ENCODE measurements at regions not wholly inside any gene's neighbourhood (a gene's known extent, or its start where the extent isn't known, plus 50 kb on each side); places are given as distances from the start of the nearest gene placed in this dataset.

DNA sequence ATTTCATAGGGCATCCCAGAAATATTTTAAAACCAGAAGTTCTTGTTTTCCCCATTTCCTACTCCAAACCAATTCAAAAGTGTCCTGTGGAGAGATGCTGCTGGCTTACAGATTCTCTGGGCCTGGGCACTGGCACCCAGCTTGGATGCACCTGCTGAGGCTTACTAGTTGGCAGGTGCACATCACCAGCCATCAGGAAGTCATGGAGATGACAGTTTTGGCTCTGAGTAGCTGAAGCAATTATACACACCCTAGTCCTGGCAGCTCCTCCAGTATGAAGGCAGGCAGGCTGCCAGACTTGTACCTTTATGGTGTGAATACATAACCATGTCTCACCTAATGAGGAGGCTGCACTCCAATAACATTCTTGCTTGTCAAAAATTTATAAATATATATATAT, 276.6 kb upstream of the GHITM start:
- no peak for TF ChIP-seq EZH2phosphoT487 (IDR thresholded peaks at IDR 0.05; ENCODE audit: low read depth)
- TF ChIP-seq, protein P1, sequence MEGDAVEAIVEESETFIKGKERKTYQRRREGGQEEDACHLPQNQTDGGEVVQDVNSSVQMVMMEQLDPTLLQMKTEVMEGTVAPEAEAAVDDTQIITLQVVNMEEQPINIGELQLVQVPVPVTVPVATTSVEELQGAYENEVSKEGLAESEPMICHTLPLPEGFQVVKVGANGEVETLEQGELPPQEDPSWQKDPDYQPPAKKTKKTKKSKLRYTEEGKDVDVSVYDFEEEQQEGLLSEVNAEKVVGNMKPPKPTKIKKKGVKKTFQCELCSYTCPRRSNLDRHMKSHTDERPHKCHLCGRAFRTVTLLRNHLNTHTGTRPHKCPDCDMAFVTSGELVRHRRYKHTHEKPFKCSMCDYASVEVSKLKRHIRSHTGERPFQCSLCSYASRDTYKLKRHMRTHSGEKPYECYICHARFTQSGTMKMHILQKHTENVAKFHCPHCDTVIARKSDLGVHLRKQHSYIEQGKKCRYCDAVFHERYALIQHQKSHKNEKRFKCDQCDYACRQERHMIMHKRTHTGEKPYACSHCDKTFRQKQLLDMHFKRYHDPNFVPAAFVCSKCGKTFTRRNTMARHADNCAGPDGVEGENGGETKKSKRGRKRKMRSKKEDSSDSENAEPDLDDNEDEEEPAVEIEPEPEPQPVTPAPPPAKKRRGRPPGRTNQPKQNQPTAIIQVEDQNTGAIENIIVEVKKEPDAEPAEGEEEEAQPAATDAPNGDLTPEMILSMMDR (IDR thresholded peaks at IDR 0.05; ENCODE audit: low read depth, low read length) = no peak
- H3K36me3 ChIP-seq (replicated peaks; ENCODE audit: low read depth, low read length) = no peaks in the 10 kb centered on the region
- no peaks in the 10 kb centered on the region for H3K79me2 ChIP-seq (ENCODE audit: low read length)
- H3K27me3 ChIP-seq (ENCODE audit: low read depth, low read length) = no peaks in the 10 kb centered on the region
- no peak overlapping the region for H3K9ac ChIP-seq (ENCODE audit: low read length)
- no peaks in the 10 kb centered on the region for H3K4me1 ChIP-seq (ENCODE audit: low read length)
- H3K4me3 ChIP-seq (ENCODE audit: low read length) = no peak overlapping the region
- H4K20me1 ChIP-seq (ENCODE audit: insufficient read depth, low read length) = no peaks in the 10 kb centered on the region
- no peak overlapping the region for H2AFZ ChIP-seq (ENCODE audit: low read depth, low read length)
- H3K9me3 ChIP-seq (ENCODE audit: insufficient read depth, low read length) = no peaks in the 10 kb centered on the region
- no peak overlapping the region for H3K27ac ChIP-seq (ENCODE audit: low read length)
- no peak overlapping the region for H3K4me2 ChIP-seq (ENCODE audit: low read length)

DNA sequence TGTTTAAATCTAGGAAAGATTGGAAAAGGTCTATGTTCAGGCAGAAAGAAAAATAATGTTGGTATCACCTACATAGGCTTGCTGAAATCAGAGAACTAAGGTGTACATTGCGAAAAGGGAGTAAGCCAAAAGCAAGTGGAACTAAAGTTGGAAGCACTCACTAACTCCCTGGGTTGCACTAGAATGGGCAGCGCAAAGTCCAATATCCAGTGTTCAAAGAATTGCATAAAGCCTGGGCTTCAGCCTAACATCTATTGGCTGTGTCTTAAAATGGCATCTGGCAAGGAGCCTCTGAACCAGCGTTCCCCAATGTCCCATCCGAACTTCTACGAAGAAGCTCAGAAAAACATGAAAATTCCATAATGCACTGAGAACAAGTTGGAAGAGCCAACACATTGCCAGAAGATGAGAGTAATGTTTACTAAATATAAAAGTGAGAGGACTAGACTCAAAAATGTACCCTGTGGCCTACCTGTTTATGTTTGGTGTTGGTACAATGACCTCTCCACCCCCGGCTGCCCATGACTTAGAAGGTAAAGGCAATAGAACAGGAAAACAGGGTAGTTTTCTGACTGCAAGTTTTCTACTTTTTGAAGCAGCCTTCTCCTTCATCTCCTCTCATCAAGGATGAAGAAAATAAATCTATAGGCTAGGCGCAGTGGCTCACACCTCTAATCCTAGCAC, 275.9 kb upstream of the GHITM start:
- Histone ChIP-seq H4K20me1 (ENCODE audit: insufficient read depth, low read length) (no peaks in the 10 kb centered on the region), H3K4me1 (ENCODE audit: low read length) (no peaks in the 10 kb centered on the region), H3K27ac (ENCODE audit: low read length) (no peak overlapping the region), H3K4me3 (ENCODE audit: low read length) (no peak overlapping the region), H2AFZ (ENCODE audit: low read depth, low read length) (no peak overlapping the region), H3K27me3 (ENCODE audit: low read depth, low read length) (no peaks in the 10 kb centered on the region), H3K79me2 (ENCODE audit: low read length) (no peaks in the 10 kb centered on the region), H3K9ac (ENCODE audit: low read length) (no peak overlapping the region), H3K9me3 (ENCODE audit: insufficient read depth, low read length) (no peaks in the 10 kb centered on the region), H3K36me3 (replicated peaks; ENCODE audit: low read depth, low read length) (no peaks in the 10 kb centered on the region), H3K4me2 (ENCODE audit: low read length) (no peak overlapping the region)
- TF ChIP-seq, protein P1 (IDR thresholded peaks at IDR 0.05; ENCODE audit: low read depth, low read length) = no peak
- no peak for TF ChIP-seq EZH2phosphoT487 (IDR thresholded peaks at IDR 0.05; ENCODE audit: low read depth)

DNA sequence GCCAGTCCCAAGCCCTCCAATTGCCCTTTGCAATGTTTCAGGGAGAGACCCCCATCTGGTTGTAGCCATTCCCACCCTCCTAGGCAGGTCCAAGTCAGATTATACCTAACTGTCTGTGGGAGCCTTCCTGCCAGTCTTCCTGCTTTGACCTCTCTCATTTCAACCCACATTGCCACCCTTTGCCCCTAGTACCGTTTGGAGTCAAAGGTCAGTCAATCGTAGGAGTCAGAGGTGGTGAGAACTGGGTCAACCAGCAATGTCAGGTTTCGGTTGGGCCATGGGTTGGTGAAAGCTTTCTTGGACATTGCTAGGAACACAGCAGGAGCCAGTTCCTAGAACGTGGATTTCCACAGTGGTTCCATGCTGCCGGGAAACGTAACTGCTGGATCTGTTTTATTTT, 269.4 kb upstream of the GHITM start:
- H3K4me3 ChIP-seq (ENCODE audit: low read length) = no peak overlapping the region
- H3K79me2 ChIP-seq (ENCODE audit: low read length) = no peaks in the 10 kb centered on the region
- H3K4me1 ChIP-seq (ENCODE audit: low read length) = no peaks in the 10 kb centered on the region
- H3K36me3 ChIP-seq (replicated peaks; ENCODE audit: low read depth, low read length) = no peaks in the 10 kb centered on the region
- no peak overlapping the region for H2AFZ ChIP-seq (ENCODE audit: low read depth, low read length)
- H3K9me3 ChIP-seq (ENCODE audit: insufficient read depth, low read length) = no peaks in the 10 kb centered on the region
- no peaks in the 10 kb centered on the region for H4K20me1 ChIP-seq (ENCODE audit: insufficient read depth, low read length)
- no peak overlapping the region for H3K4me2 ChIP-seq (ENCODE audit: low read length)
- no peak overlapping the region for H3K27ac ChIP-seq (ENCODE audit: low read length)
- TF ChIP-seq, protein P1 (IDR thresholded peaks at IDR 0.05; ENCODE audit: low read depth, low read length) = no peak
- TF ChIP-seq EZH2phosphoT487 (IDR thresholded peaks at IDR 0.05; ENCODE audit: low read depth) = no peak
- no peak overlapping the region for H3K9ac ChIP-seq (ENCODE audit: low read length)
- H3K27me3 ChIP-seq (ENCODE audit: low read depth, low read length) = no peaks in the 10 kb centered on the region

DNA sequence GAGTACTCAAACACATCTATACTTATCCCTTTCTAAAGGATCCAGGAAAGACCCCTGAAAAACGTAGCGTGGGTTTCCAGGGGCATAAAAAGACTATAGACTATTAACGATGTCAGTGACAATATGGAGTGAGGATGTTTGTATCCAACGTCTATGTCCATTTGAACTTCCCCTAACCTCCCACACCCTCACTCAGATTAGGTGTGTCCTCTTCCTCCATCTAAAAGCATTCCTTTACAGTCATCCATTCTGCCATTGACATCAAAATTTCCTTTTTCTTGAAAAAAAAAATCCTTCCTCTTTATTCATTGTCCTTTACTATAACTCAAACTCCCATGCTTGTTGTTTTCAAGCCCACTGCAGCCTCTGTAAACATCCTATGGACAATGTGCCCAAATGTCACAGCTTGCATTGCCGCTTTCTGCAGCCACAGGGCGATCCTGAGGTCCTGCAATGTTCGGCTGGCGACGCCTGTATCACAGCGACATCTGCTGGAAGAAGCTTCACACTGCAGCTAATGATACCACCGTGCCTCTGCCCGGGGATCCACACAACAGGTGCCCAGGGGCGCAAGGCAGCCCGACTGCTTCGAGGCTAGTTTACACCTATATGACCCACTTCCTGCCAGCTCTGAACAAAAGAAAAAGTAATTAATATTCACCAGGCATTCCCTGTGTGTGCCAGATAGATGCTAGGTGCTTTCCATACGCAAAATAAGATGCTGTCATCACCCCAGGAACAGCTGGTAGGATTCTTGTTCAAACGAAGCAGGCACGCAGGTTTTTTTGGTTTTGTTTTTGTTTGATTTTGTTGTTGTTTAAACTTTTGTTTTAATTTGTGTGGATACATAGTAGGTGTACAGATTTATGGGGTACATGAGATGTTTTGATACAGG, 267.9 kb upstream of the GHITM start:
- Histone ChIP-seq H3K27ac (ENCODE audit: low read length) (no peak overlapping the region), H3K9me3 (ENCODE audit: insufficient read depth, low read length) (no peaks in the 10 kb centered on the region), H3K4me2 (ENCODE audit: low read length) (peak overlapping the region; percentile 16; the same call in 1 of the 2 replicates), H3K9ac (ENCODE audit: low read length) (no peak overlapping the region), H3K27me3 (ENCODE audit: low read depth, low read length) (no peaks in the 10 kb centered on the region), H3K4me1 (ENCODE audit: low read length) (no peaks in the 10 kb centered on the region), H2AFZ (ENCODE audit: low read depth, low read length) (no peak overlapping the region), H4K20me1 (ENCODE audit: insufficient read depth, low read length) (no peaks in the 10 kb centered on the region), H3K79me2 (ENCODE audit: low read length) (no peaks in the 10 kb centered on the region), H3K4me3 (ENCODE audit: low read length) (no peak overlapping the region), H3K36me3 (replicated peaks; ENCODE audit: low read depth, low read length) (no peaks in the 10 kb centered on the region)
- TF ChIP-seq, protein P1 (IDR thresholded peaks at IDR 0.05; ENCODE audit: low read depth, low read length) = peak; percentile 81
- TF ChIP-seq EZH2phosphoT487 (IDR thresholded peaks at IDR 0.05; ENCODE audit: low read depth) = no peak
